HG03025 (cell line): ENCODE measurements at regions not wholly inside any gene's neighbourhood (a gene's known extent, or its start where the extent isn't known, plus 50 kb on each side); places are given as distances from the start of the nearest gene placed in this dataset.

Source experiments
- ATAC-seq: cut with Tn5 transposase; IDR thresholded peaks from one replicate; pipeline ENCODE4 v1.9.1; 2021; ENCODE audit warnings: mild to moderate bottlenecking, moderate library complexity; ENCODE audit not compliant: unreplicated experiment, low FRiP score

DNA sequence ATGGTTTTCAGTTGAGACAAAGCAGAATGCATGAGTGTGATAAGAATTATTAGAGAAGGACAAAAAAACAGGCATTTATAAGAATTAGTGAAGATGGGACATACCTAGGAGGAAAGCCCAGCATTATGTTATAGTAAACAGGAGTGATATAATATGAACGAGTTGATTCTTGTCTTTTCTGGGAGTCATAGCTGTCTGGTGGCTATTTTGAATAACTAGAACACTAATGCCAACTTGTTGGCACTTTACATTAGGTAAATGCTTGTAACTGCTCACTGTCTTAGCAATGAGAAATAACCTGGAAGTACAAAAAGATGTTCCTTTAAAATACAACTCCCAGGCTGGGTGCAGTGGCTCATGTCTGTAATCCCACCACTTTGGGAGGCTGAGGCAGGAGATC, 540.8 kb upstream of the SPHKAP start:
- ATAC-seq, result no peak

DNA sequence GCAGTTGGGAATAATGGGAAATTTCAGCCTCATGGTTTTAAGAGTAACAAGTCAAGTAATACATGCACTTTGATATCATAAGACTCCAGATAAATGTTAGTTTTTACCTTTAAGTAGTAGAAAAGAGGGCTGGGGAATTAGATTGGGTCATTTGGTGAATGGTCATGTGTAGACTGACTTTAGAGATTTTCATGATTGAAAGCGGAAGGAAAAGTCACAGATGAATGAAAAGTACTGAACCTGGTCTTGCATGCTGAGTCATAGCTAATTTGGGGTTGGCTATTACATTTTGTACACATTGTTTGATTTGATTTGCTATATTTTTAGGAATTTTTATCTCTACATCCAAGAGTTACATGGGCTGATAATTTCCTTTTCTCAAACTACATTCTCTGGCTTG, 539.4 kb upstream of the SPHKAP start:
- ATAC-seq, result no peak

DNA sequence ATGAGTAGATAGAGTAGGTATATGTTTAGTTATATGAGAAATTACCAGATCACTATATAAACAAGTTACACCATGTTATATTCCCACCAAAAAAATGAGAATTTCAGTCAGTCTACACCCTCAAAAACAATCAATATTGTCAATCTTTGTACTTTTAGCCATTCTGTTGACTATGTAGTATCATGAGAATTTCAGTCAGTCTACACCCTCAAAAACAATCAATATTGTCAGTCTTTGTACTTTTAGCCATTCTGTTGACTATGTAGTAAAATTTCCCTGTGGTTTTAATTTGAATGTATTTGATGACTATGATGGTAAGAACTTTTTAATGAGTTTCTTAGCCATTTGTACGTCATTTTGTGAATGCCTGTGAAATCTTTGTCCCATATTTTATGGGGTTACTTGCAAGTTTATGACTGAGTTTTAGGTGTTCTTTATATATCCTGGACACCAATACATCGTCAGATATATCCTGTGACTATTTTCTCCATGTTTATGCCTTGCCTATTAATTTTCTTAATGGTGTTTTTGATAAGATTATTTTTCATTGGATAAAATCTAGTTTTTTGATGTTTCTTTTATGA, 528.4 kb upstream of the SPHKAP start:
- no peak for ATAC-seq

DNA sequence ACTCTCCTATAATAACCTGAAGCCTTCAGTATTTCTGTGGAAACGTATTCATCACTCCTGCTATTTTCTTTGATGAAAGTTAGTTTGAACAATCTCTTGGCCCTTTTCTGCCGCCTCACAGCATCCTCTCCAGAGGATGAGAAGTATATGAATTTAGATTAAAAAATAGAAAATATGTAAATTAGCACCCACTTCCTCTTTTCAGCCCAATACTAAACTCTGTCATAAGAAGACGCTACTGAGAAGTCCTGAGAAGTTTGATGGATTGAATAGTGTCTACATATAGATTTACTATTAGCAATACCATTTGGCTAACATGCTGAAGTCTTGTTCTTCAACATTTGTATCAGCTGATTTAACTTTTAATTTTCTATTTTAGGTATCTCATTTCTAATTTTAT, 526.4 kb upstream of the SPHKAP start:
- ATAC-seq, result no peak

DNA sequence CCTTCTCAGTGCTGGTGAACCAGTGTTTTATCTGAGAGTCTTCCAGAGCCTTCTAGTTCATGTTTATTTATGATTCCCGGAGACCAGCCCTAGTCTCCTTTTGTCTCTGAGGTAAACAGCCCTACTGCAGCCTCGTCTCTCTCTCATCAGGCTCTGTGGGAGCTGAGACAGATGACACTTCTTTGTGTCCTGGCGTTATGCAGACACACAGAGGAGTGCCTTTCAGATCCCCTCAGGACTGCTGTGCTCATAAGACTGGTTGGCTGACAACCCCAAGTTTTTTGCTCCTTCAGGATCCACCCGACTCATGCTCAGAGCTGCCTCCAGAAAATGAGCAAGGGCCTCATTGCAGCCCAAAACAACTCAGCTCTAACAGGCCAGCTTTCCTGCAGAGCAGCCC, 523.8 kb upstream of the SPHKAP start:
- ATAC-seq, result no peak

DNA sequence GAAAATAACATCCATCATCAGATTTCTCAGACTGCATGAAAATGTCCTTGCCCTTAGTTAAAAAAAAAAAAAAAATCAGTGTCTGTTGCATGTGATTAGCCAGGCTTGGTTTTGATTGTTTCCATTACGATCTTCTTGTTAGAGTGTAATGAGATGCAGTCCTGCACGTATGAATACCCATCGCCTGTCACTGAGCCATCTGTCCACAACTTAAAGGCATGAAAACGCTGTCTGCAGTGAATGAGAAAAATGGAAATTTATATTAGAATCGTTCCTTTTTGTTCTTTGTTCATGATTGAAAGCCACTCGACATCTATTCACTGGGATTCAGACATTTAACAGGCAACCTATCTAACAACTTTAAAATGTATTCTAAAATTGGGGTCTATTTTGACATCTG, 521.7 kb upstream of the SPHKAP start:
- no peak for ATAC-seq

DNA sequence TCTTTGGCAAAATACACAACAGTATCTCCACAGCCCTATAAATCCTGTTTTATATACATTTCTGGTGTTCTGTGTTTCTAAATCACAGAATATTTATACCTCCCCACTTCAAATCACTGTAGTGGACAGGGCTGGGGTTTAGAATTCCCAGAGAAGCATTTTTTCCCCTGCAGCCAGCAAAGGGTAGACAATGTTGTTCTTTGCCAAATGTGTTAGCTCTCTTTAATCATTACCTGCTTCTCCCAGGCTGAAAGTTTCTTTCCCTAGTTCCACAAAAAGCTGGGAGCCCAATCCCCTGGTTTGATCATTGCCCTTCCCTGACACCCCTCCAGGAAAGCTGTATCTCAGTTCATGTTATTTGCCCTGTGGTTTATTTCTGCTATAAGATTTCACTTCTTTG, 520.0 kb upstream of the SPHKAP start:
- ATAC-seq, result no peak

DNA sequence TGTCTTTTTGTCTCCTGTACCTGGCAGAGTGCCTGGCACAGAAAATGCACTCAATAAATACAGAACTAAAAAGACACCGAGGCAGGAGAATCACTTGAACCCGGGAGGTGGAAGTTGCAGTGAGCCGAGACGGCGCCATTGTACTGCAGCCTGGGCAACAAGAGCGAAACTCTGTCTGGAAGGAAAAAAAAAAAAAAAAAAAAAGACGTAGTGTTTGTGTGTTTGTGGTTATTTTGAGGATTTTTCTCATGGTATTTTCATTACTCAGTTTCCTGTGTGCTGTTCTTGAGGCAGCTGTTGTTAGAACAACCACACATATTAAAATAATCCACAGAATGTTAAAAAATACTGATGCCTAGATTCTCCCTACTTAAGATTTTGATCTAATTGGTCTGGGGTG, 519.2 kb upstream of the SPHKAP start:
- ATAC-seq, result no peak

DNA sequence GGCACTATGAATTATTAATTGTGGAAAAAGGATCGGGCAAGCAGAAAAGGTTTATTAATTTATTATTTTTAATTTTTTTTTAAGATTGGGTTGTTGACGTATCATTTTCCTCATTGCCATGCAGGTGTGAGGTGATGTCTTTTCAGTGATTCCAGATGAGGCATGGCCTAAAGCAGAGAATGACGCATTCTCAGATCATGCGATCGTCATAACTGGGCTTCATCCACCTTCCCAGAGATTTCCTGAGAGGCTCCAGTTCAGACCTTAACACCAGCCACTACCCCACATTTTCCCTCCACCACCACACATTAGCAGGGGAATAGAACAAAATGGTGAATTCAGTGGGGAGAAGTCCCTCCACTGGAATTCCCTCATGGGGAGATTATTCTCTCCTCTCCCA, 518.4 kb upstream of the SPHKAP start:
- ATAC-seq, result no peak

DNA sequence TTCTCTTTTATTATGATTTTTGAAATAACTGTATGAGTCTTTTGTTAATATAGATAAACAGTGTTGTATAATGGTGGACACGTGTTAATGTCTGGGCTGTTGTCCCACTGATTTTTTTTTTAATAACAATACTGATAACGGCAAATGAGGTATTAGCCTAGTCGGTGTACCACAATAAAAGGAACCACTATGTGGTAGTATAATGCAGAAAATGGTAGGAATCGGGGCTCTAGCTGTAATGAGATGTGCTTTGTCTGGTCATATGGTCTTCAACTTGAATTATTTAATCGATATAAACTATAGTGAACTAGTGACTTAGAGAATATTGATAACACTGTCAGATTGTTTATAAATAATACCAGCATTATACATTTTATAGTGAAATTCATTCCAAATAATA, 517.9 kb upstream of the SPHKAP start:
- no peak for ATAC-seq

DNA sequence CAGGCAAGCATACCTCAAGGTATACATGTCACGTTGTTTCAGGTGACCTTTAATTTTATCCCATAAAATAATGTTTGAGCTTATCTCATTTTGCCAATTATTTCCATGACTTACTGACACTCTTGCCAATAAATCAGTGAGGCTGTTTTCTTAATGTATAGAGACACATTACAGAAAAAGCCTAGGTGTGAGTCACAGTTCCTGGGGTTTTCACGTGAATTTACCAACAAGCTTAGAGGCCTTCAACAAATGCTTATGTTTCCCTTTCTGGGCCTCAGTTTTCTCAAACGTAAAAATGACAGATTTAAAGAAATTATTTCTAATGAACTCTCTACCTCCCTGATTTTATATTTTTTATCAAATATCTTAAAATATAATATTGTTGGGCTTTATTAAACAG, 517.5 kb upstream of the SPHKAP start:
- no peak for ATAC-seq

DNA sequence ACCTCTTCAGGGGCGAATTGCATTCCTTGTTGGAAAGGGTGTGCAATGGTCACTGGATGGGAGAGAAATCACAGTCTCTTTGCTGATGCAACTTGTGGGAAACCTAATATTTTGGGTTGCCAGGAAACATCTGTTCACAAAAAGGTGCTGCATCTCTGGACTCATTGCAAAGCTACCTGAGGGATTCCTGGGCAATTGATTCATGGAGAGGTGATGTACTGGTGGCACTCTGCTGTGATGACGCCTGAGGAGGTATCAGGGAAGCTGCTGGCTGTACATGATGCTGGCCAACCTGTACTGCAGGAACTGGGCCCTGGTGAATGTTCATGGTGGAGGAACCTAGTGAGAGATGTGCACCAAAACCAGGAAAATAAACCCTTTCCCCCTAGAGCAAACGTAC, 516.0 kb upstream of the SPHKAP start:
- no peak for ATAC-seq

DNA sequence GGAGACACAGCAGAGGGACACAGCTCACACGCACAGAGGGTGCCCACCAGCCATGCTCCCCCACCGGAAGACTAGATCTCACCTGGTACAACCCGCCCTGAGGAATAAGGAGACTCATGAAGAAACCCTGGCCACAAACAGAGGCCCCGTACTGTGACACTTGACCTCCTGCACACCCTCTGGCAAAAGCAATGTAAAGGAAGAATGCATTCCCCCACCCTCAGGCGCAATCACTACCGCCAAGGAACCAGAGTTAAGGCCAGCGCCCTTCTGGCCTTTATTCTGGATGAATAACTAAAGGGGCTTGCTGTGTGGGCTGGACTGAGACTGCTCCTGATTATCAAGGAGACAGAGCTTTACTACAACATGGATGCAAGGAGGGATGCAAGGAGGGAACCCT, 509.2 kb upstream of the SPHKAP start:
- no peak for ATAC-seq

DNA sequence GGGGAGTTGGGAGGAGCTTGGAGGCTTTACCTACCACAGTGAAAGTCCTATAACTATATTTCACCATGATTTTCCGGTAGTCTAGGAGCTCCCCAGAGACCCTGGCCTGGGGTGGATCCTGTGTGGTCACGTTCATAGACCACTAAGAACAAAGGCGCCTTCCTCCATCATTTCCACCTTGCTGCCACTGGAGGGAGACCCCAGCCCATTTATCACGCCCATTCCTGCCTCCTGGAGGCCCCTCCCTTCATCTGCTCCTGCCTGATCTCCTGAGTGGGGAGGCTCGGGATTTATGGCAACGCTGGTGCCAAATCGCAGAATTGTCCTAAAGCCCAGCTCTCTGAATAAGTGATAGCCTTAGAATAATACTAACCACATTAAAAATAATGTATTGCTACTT, 507.6 kb upstream of the SPHKAP start:
- ATAC-seq, result no peak

DNA sequence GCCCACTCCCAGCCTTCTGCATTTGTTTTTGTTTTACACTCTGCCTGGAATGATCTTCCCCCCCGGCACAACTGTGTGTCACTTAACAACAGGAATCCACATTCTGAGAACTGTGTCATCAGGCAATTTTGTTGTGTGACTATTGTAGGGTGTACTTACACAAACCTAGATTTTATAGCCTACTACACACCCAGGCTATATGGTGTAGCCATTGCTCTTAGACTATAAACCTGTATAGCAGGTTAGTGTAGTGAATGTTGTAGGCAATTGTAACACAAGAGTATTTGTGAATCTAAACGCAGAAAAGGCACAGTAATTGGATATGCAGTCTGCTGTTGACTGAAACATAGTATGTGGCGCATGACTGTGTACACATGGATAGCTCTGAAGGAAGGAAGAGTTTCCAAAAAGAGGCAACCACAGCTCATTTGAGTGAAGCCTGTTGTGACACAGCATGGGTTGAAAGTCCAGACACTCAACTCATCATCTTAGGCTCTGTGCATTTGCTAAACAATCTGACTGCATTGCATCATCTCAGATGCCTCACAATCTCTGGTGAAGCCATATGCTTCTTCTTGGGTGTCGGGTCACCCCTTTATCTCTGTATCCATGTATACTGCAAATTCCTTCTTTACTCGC, 506.6 kb upstream of the SPHKAP start:
- ATAC-seq, result no peak

DNA sequence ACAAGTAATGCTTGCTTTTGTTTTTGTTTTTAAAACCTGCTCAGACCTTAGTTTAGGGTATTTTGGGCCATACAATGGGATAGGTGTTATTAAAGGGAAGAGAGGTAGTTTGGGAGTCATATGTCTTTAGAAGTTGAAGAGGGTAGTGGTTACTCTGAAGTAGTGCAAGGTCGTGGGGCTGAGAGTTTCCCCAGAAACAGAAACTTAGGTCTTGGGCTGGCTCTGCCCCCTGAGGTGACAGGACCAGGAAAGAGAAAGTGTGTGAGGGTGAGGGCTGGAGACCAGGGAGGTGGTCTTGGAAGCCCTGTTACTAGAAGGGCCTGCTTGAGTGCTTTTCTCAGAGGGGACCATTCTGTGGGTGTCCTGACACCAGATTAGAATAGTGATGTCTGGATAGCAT, 500.5 kb upstream of the SPHKAP start:
- ATAC-seq, result no peak

DNA sequence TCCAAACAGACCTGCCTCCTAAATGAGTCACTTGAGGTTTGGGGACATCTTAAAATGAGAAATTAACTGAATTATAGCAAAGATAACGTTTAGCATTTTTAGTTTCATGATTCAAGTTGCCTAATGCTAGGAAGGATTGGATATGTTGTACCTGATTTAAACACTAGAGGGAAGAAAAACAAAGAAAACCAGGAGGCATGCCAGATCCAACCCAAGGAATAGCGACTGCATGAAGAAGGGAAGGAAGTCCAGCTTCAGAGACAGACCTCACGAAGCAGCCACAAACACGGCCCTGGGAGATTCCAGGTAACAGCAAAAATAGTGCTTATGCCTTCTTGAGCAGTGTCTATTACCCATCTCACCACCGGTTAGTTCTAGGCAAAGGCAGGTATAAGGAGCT, 499.9 kb upstream of the SPHKAP start:
- no peak for ATAC-seq

DNA sequence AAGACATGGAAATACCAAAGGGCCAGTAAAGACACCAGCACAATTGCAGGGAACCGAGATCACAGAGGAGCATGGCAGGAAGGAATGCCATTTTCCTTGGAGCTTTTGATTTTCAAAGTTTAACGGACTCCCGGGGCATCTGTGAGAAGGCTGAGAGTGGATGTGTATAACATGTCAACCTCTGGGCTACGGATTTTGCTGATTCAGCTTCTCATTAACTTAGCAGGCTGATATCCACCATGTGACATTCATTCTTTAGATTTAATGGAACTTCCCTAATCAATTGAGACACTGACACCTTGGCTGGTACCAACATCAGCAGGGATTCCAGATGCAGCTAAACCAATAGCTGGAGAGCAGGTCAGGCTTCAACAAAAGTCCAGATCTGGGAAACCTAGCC, 496.6 kb upstream of the SPHKAP start:
- no peak for ATAC-seq

DNA sequence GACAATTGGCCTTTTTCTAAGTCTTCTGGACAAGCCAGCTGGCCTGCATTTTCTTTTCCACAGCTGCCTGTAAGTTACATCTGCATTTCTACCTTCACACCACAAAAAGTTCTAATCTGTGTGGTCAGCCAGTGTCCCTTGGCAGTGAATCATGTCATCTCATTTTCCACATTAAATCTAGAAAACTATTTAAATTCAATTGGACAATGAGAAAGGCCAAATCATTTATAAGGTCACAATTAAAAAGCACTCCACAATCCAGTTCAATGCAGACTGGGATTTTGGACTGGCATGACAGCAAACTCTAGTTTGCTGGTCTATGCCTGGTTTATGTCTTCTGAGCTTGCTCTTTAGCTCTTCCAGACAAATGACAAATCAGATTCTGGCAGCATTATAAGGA, 494.2 kb upstream of the SPHKAP start:
- no peak for ATAC-seq

DNA sequence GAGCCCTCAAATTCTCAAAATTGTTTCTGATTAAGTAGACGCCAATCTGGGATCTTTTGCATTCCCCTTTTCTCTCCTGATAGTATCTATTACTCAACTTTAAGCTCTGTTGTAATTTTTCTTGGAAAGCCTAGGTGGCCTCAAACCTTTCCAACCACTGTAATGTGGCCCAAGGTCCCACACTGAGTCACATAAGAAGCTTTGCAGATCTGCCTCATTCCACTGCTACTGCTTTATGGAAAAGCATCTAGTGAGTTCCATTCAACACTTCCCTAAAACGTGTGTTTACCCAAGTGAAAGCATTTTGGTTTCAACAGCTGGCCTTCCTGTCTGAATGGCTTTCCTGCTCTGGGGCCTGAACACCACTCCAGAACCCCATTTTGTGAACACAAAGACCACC, 493.6 kb upstream of the SPHKAP start:
- ATAC-seq, result no peak

DNA sequence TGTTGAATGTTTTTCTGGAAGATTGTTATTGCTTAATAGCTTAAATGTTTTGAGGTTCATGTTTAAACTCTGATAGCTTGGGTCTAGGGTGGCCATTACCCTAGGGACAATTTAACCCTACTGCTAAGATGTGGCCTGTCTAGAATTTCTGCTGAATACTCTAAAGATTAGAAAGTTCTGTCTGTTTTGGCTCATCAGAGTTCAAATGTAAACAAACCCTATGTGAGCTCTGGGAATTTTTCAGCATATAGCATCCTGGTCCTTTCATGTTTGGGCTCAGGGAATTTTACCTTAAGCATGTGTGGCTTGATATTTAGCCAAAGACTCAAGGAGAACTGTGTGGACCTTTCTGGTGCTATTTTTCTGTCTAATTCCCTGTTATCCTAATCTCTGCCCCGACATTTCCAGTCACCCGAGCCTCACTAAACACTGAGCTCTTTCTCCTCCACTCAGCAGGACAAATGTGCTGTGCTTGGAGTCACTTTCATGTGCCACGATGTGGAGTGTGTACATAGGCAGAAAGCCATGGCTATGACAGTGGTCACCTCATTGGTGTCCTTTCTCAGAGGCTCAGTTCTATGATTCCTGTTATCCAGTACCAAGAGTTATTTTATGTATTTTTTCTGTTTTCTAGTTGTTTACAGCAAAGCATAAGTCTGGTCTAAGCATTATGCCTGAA, 492.5 kb upstream of the SPHKAP start:
- ATAC-seq, result no peak

DNA sequence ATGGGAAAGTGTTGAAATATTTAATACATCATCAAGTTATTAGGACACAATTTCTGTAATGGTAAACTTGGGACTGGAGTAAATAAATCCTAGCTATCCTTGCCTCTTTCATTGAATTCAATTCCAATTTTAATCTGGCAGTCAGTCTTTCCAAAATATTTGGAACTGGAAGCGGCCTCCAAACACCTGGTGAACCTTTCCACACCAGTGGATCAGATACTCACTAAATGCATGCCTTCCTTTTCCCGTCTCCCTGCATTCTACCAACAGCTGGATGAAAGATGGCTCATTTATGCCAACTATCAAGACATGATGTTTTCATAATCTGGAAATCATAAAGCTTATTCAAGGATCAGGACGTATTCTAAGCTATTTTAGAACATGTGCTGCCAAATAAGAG, 488.2 kb upstream of the SPHKAP start:
- no peak for ATAC-seq
